Osteoblast (primary cell): ENCODE measurements at regions not wholly inside any gene's neighbourhood (a gene's known extent, or its start where the extent isn't known, plus 50 kb on each side); places are given as distances from the start of the nearest gene placed in this dataset.

Experiments
- DNase-seq: peaks from one replicate; pipeline ENCODE4 v3.0.0; 2011; ENCODE audit warnings: low spot score, mixed read lengths; ENCODE audit not compliant: insufficient read length; ENCODE audit errors: missing footprints
- H2AFZ ChIP-seq: 2 replicates; pipeline ENCODE4 v1.6.0; 2011; ENCODE audit warnings: mild to moderate bottlenecking, low read length
- H3K27ac ChIP-seq: 2 replicates; pipeline ENCODE4 v1.5.1; 2011; ENCODE audit warnings: mild to moderate bottlenecking, low read depth, low read length, moderate library complexity
- H3K27me3 ChIP-seq: 2 replicates; pipeline ENCODE4 v1.6.0; 2012; ENCODE audit warnings: mild to moderate bottlenecking, control low read depth, inconsistent platforms, low read length, moderate library complexity; ENCODE audit not compliant: insufficient read depth
- H3K36me3 ChIP-seq: 2 replicates; pipeline ENCODE4 v1.5.1; 2011; ENCODE audit warnings: mild to moderate bottlenecking, low read length, control low read depth, moderate library complexity; ENCODE audit not compliant: insufficient read depth
- H3K4me1 ChIP-seq: 2 replicates; pipeline ENCODE4 v1.5.1; 2011; ENCODE audit warnings: mild to moderate bottlenecking, low read length, control low read depth, moderate library complexity; ENCODE audit not compliant: insufficient read depth
- H3K4me2 ChIP-seq: 2 replicates; pipeline ENCODE4 v1.6.0; 2011; ENCODE audit warnings: mild to moderate bottlenecking, low read length; ENCODE audit not compliant: insufficient read depth
- H3K4me3 ChIP-seq: fragments of 200-600 bp; sonication (generic); 3 replicates; pipeline ENCODE4 v1.5.1; 2012; ENCODE audit warnings: mild to moderate bottlenecking, low read length, inconsistent platforms; ENCODE audit not compliant: insufficient read depth
- H3K79me2 ChIP-seq: 2 replicates; pipeline ENCODE4 v1.6.0; 2012; ENCODE audit warnings: mild to moderate bottlenecking, low read length, control low read depth, inconsistent platforms; ENCODE audit not compliant: insufficient read depth
- H3K9me3 ChIP-seq: 2 replicates; pipeline ENCODE4 v1.5.1; 2011; ENCODE audit warnings: low read depth, low read length, control low read depth
- H4K20me1 ChIP-seq: 2 replicates; pipeline ENCODE4 v1.6.0; 2012; ENCODE audit warnings: mild to moderate bottlenecking, low read length, control low read depth; ENCODE audit not compliant: insufficient read depth
- TF ChIP-seq, protein P1 (sequence below): IDR thresholded peaks from 2 replicates; pipeline ENCODE4 v1.5.1; 2011; ENCODE audit warnings: mild to moderate bottlenecking, low read depth, low read length, moderate library complexity; ENCODE audit errors: extremely low read depth

DNA sequence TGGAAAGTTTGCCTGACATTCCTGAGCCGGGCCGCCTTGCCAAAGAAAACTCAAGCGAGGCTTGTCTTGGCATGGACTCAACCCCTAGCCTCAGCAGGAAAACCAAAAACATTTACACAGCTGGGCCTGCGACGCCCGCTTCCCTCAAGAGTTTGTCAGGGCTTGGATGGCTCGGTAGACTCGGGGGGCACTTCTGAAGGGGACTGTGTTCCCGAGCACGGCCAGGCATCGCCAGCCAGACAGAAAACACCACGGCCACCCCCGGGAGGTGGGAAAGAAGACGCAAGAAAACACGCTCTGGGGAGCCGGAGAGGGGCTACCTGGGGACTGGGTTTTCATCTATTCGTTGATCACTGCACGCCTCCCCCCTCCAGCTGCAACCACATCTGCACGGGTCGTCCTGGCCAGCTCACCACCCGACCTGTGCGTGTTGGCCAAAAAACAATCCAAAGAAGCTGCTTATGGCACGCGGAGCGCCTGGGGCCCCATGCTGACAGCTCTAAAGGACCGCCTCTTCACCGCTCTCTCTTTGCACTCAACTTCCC is 380.7 kb downstream of the MN1 start:
- peak overlapping the region; percentile 41 for H2AFZ ChIP-seq

DNA sequence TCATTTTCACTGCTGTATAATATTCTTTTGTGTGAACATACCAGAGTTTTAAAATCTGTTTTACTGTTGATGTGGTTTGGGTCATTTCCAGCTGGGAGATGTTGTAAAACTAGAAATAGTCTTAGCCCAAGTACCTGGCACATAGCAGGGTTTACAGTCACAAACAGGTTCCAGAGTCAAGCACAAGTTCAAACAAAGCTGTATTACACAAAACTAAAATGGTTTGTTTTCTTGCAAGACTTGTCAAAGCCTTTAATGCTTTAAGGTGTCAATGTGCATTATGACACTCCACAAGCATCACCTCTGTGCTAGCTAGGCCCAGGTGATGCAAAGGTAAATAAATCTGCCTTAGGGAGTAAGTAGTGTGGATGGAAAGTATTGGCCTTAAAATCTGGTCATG is 379.1 kb downstream of the MN1 start:
- Histone ChIP-seq H2AFZ (no peak overlapping the region), H3K4me1 (peaks cover 16% of the 10 kb centered on the region), H3K36me3 (no peaks in the 10 kb centered on the region), H3K9me3 (peaks cover 5% of the 10 kb centered on the region), H3K27ac (no peak overlapping the region), H3K4me3 (no peak overlapping the region), H4K20me1 (no peaks in the 10 kb centered on the region), H3K27me3 (peaks cover 21% of the 10 kb centered on the region), H3K4me2 (no peak overlapping the region), H3K79me2 (no peaks in the 10 kb centered on the region)
- DNase-seq: no peak
- TF ChIP-seq, protein P1, sequence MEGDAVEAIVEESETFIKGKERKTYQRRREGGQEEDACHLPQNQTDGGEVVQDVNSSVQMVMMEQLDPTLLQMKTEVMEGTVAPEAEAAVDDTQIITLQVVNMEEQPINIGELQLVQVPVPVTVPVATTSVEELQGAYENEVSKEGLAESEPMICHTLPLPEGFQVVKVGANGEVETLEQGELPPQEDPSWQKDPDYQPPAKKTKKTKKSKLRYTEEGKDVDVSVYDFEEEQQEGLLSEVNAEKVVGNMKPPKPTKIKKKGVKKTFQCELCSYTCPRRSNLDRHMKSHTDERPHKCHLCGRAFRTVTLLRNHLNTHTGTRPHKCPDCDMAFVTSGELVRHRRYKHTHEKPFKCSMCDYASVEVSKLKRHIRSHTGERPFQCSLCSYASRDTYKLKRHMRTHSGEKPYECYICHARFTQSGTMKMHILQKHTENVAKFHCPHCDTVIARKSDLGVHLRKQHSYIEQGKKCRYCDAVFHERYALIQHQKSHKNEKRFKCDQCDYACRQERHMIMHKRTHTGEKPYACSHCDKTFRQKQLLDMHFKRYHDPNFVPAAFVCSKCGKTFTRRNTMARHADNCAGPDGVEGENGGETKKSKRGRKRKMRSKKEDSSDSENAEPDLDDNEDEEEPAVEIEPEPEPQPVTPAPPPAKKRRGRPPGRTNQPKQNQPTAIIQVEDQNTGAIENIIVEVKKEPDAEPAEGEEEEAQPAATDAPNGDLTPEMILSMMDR: no peak

More for the DNA sequence above, 380.7 kb downstream of the MN1 start:
- H3K4me2 ChIP-seq: peak overlapping the region; percentile 75
- peak overlapping the region; percentile 57 for H3K4me3 ChIP-seq
- peaks cover 3% of the 10 kb centered on the region for H3K9me3 ChIP-seq
- no peaks in the 10 kb centered on the region for H3K36me3 ChIP-seq
- peaks cover 23% of the 10 kb centered on the region for H3K4me1 ChIP-seq
- no peaks in the 10 kb centered on the region for H4K20me1 ChIP-seq
- H3K27me3 ChIP-seq: peaks cover 21% of the 10 kb centered on the region
- no peaks in the 10 kb centered on the region for H3K79me2 ChIP-seq
- peak overlapping the region; percentile 64 for H3K27ac ChIP-seq
- TF ChIP-seq, protein P1: no peak
- peak; percentile 93 for DNase-seq

DNA sequence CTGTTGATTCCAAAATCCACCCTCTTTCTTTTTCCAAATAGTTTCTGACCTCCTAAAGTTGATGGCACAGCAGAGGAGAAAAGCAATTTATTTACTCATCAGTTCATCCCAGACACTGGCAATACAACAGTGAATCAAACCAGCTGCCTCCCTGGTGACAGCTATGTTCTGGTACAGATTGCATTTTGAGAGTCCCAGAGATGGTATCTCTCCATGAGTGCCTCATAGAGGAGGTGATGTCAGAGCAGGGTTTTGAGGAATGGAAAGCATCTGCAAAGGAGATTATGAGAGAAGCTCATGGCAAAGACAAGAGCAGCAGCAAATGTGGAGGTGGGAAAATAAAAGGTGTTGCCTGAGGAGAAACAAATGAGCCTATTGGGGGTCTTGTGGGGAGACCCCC is 377.2 kb downstream of the MN1 start:
- Histone ChIP-seq H3K4me2 (no peak overlapping the region), H3K4me1 (peaks cover 16% of the 10 kb centered on the region), H3K36me3 (no peaks in the 10 kb centered on the region), H4K20me1 (no peaks in the 10 kb centered on the region), H3K27me3 (peaks cover 22% of the 10 kb centered on the region), H3K79me2 (no peaks in the 10 kb centered on the region), H2AFZ (no peak overlapping the region), H3K9me3 (peaks cover 9% of the 10 kb centered on the region), H3K27ac (no peak overlapping the region), H3K4me3 (no peak overlapping the region)
- TF ChIP-seq, protein P1: no peak
- DNase-seq: no peak

DNA sequence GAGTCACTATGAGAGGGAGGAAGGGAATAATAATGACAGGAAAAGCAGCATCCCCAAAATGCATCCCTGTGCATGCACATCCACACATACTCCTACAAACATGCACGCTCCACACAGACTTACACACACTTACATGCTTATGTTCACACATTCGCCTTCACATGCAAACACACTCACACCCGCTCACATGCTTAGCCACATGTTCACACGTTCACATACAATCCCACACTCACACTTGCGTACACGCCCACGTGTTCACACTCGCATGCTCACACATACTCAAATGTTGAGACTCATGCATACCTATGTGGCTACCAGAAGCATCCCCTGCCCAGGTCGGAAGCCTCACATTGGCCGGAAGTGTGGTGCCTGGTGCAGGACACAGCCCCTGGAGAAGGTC is 372.1 kb downstream of the MN1 start:
- H3K27me3 ChIP-seq: peaks cover 19% of the 10 kb centered on the region
- TF ChIP-seq, protein P1: no peak
- peaks cover 15% of the 10 kb centered on the region for H3K9me3 ChIP-seq
- H3K36me3 ChIP-seq: no peaks in the 10 kb centered on the region
- H3K27ac ChIP-seq: no peak overlapping the region
- DNase-seq: no peak
- H4K20me1 ChIP-seq: no peaks in the 10 kb centered on the region
- no peak overlapping the region for H2AFZ ChIP-seq
- H3K4me2 ChIP-seq: no peak overlapping the region
- H3K79me2 ChIP-seq: no peaks in the 10 kb centered on the region
- H3K4me1 ChIP-seq: no peaks in the 10 kb centered on the region
- no peak overlapping the region for H3K4me3 ChIP-seq
